ENCODE measurements at regions not wholly inside any gene's neighbourhood (a gene's known extent, or its start where the extent isn't known, plus 50 kb on each side); places are given as distances from the start of the nearest gene placed in this dataset.

DNA sequence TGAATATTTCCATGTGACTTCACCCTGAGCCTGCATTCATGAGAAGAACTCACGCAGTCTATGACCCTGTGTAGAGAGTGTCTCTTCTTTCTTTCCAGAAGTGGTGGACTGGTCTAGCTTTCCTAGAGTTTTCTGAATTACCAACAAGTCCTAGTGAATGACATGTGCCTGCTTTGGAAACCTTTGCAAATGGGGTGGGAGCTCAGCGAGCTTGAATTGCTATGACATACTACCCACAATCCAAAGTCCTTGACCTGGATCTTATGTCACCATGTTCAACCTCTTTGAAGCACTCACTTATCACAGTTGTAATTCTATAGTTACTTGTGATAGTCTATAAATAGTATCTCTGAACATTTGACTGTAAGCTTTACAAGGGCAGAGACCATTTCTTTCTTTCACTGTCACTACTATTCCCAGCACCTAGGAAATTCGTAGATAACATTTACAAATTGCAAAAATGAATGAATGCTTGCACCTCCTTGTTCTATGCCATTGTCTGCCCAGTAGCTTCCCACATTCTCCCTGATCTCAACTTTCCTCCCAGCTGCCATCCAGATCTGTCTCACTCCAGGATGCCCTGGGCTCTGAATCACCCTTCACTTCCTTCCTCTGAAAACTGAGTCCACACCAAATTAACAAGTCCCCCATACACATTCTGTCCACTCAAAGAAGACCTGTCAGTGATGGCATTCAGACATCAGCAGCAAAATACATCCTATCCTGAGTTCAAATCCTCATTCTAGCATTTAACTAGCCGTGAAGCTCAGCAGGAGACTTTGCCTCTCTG is 201.9 kb upstream of the SESN3 start:
- H3K4me3 ChIP-seq (ENCODE audit: low read depth, poor library complexity, severe bottlenecking): no peak overlapping the region
- WGBS, 2 donors: 83 to 95% methylated on average over 4 of the region's 4 CpGs
- intact Hi-C loops (cut with DNase I; ENCODE audit: low total_unique reads): no loop called here
- DNase-seq (ENCODE audit: low spot score in 2 of 2): no peak
- TF ChIP-seq, protein P1, sequence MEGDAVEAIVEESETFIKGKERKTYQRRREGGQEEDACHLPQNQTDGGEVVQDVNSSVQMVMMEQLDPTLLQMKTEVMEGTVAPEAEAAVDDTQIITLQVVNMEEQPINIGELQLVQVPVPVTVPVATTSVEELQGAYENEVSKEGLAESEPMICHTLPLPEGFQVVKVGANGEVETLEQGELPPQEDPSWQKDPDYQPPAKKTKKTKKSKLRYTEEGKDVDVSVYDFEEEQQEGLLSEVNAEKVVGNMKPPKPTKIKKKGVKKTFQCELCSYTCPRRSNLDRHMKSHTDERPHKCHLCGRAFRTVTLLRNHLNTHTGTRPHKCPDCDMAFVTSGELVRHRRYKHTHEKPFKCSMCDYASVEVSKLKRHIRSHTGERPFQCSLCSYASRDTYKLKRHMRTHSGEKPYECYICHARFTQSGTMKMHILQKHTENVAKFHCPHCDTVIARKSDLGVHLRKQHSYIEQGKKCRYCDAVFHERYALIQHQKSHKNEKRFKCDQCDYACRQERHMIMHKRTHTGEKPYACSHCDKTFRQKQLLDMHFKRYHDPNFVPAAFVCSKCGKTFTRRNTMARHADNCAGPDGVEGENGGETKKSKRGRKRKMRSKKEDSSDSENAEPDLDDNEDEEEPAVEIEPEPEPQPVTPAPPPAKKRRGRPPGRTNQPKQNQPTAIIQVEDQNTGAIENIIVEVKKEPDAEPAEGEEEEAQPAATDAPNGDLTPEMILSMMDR (IDR thresholded peaks at IDR 0.05): no peak
- no peak for TF ChIP-seq POLR2A (IDR thresholded peaks at IDR 0.05)

DNA sequence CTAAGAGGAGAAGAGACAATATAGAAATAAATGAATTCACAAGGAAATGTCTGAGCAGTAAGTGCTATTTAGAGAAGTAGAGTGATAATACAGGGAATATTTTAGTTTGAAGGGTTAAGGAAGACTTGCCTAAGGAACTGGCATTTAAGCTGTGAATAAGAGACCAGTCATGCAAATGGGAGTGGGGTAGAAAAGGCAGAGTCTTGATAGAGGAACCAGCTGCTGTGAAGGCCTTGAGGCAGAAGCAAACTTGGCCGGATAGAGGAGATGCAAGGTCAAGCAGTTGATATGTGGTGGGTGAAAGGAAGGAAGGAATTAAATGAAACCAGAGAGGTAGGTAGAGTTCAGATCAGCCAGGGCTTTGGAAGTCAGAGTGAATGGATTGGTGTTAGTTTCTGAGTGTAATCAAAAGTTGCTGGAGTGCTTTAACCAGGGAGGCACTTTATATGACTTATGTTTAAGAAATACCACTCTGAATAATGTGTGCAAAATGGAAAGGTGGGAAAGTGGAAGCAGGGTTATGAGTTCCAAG is 198.4 kb upstream of the SESN3 start:
- DNase-seq (ENCODE audit: low spot score in 2 of 2): no peak
- no peak for TF ChIP-seq POLR2A (IDR thresholded peaks at IDR 0.05)
- TF ChIP-seq, protein P1 (IDR thresholded peaks at IDR 0.05): no peak
- 58 to 59% methylated on average over 1 of the region's 1 CpG for WGBS, 2 donors
- no peak overlapping the region for H3K4me3 ChIP-seq (ENCODE audit: low read depth, poor library complexity, severe bottlenecking)
- intact Hi-C loops (cut with DNase I; ENCODE audit: low total_unique reads): no loop called here

DNA sequence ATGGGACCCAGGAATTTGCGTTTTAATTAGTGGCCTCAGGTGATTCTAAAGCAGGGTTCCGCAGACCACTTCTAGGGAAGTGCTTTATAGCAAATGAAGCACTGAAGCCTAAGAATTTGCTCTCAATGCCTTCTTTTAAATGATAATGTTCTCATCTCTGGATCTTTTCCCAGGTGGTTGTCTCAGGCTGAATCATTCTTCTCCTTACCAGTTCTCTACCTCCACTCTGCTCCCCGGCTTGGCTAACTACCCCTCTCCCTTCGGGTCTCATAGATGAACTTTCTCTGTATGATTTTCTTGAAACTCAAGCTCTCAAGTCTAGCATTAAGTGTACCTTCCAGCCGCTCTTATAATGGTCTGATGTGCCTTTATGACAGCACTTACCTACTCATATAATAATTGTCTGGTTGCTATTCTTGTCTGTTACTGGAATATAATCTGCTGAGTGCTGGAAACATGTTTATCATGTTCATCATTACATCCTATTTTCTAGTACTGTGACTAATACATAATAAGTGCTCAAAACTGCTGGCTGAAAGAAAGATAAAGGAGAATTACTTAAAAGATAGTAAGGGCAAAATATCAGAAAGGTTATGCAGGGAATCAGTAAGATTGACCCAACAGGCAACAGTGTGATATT is 195.9 kb upstream of the SESN3 start:
- WGBS, 2 donors: 52 to 61% methylated on average over 5 of the region's 5 CpGs
- no peak for DNase-seq (ENCODE audit: low spot score in 2 of 2)
- TF ChIP-seq, protein P1 (IDR thresholded peaks at IDR 0.05): no peak
- H3K4me3 ChIP-seq (ENCODE audit: low read depth, poor library complexity, severe bottlenecking): no peak overlapping the region
- intact Hi-C loops (cut with DNase I; ENCODE audit: low total_unique reads): no loop called here

DNA sequence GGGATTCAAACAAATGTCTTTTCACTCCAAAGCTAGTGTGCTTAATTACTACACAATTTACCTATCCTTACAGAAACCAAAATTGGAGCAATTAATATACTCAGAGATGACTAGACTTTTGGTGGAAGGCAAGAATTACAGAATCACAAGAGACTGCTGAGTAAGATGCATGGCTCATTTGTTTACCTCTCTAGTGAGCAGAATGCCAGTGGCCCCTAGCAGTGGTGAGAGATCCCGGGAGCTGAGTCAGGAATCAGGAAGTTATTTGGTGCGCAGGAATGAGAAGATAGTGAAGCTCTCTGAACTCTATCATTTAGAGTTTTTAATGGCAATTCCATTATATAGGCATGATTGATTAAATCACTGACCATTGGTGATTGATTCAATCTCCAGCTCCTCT is 188.9 kb upstream of the SESN3 start:
- no peak for TF ChIP-seq POLR2A (IDR thresholded peaks at IDR 0.05)
- TF ChIP-seq, protein P1 (IDR thresholded peaks at IDR 0.05): no peak
- intact Hi-C loops (cut with DNase I; ENCODE audit: low total_unique reads): no loop called here
- WGBS, 2 donors: 79 to 80% methylated on average over 2 of the region's 2 CpGs
- no peak for DNase-seq (ENCODE audit: low spot score in 2 of 2)
- no peak overlapping the region for H3K4me3 ChIP-seq (ENCODE audit: low read depth, poor library complexity, severe bottlenecking)

DNA sequence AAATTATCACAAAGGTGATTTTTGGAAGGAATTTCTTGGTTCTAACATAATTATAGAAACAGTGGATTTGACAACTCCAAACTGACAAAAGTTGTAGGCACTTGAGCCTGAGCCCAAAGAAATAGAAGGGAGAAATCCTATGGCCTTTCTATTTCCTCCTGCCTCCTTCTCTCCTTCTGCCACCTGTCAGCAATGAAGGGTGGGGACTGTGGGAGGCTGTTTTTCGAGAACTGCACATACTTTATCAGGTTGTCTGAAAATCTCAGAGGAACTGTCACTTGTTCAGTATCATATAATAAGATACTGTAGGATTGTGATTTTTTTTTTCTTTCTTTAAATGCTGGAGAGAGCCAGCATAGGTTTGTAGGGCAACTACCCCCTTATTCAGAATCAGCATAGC is 187.9 kb upstream of the SESN3 start:
- TF ChIP-seq, protein P1 (IDR thresholded peaks at IDR 0.05): no peak
- TF ChIP-seq POLR2A (IDR thresholded peaks at IDR 0.05): no peak
- 94 to 97% methylated on average over 1 of the region's 1 CpG for WGBS, 2 donors
- intact Hi-C loops (cut with DNase I; ENCODE audit: low total_unique reads): no loop called here
- no peak overlapping the region for H3K4me3 ChIP-seq (ENCODE audit: low read depth, poor library complexity, severe bottlenecking)
- DNase-seq (ENCODE audit: low spot score in 2 of 2): no peak

Data from lower leg skin (tissue), 4 donors.